ENCODE measurements at regions not wholly inside any gene's neighbourhood (a gene's known extent, or its start where the extent isn't known, plus 50 kb on each side); places are given as distances from the start of the nearest gene placed in this dataset.

GRCh38 chr6:128827675-128828464 lies 55.1 kb upstream of the LAMA2 start:
- ATAC-seq (ENCODE audit: insufficient read depth, low read depth) (no peak), DNase-seq (no peak)
- no peaks in the 10 kb centered on the region for H3K27me3 ChIP-seq (ENCODE audit: insufficient read depth, low read length, poor library complexity)

GRCh38 chr6:128826606-128827005 lies 56.3 kb upstream of the LAMA2 start:
- Histone ChIP-seq H4K20me1 (ENCODE audit: insufficient read depth, low read length) (no peaks in the 10 kb centered on the region), H2AFZ (ENCODE audit: low read depth, low read length) (no peak overlapping the region), H3K9me3 (ENCODE audit: insufficient read depth, low read length, severe bottlenecking) (no peaks in the 10 kb centered on the region), H3K4me3 (ENCODE audit: low read depth in 1 of 2, low read length in 2 of 2) (no peak overlapping the region), H3K79me2 (ENCODE audit: insufficient read depth, low read length) (no peaks in the 10 kb centered on the region), H3K36me3 (ENCODE audit: insufficient read depth, low read length) (no peaks in the 10 kb centered on the region), H3K9ac (ENCODE audit: low read depth, low read length) (no peak overlapping the region), H3K27ac (ENCODE audit: low read length) (no peak overlapping the region), H3K4me2 (ENCODE audit: insufficient read depth, low read length) (no peak overlapping the region), H3K27me3 (ENCODE audit: insufficient read depth, low read length, poor library complexity) (no peaks in the 10 kb centered on the region), H3K4me1 (ENCODE audit: insufficient read depth, low read length) (no peaks in the 10 kb centered on the region)
- ATAC-seq (ENCODE audit: insufficient read depth, low read depth) (no peak), DNase-seq (no peak)
- TF ChIP-seq EZH2 (IDR thresholded peaks at IDR 0.05; ENCODE audit: borderline replicate concordance, low read depth, low read length, severe bottlenecking): no peak
- TF ChIP-seq CTCF (IDR thresholded peaks at IDR 0.05; ENCODE audit: borderline replicate concordance, extremely low read depth, low read length, poor library complexity, severe bottlenecking): no peak

More at GRCh38 chr6:128827675-128828464, 55.1 kb upstream of the LAMA2 start:
- Histone ChIP-seq H4K20me1 (ENCODE audit: insufficient read depth, low read length) (no peaks in the 10 kb centered on the region), H3K4me2 (ENCODE audit: insufficient read depth, low read length) (no peak overlapping the region), H3K4me3 (ENCODE audit: low read depth in 1 of 2, low read length in 2 of 2) (no peak overlapping the region), H3K36me3 (ENCODE audit: insufficient read depth, low read length) (no peaks in the 10 kb centered on the region), H2AFZ (ENCODE audit: low read depth, low read length) (no peak overlapping the region), H3K79me2 (ENCODE audit: insufficient read depth, low read length) (no peaks in the 10 kb centered on the region), H3K27ac (ENCODE audit: low read length) (no peak overlapping the region), H3K4me1 (ENCODE audit: insufficient read depth, low read length) (no peaks in the 10 kb centered on the region), H3K9me3 (ENCODE audit: insufficient read depth, low read length, severe bottlenecking) (no peaks in the 10 kb centered on the region), H3K9ac (ENCODE audit: low read depth, low read length) (no peak overlapping the region)
- no peak for TF ChIP-seq CTCF (IDR thresholded peaks at IDR 0.05; ENCODE audit: borderline replicate concordance, extremely low read depth, low read length, poor library complexity, severe bottlenecking)
- TF ChIP-seq EZH2 (IDR thresholded peaks at IDR 0.05; ENCODE audit: borderline replicate concordance, low read depth, low read length, severe bottlenecking): no peak

GRCh38 chr6:128822271-128822670 lies 60.7 kb upstream of the LAMA2 start:
- Histone ChIP-seq H3K27me3 (ENCODE audit: insufficient read depth, low read length, poor library complexity) (no peaks in the 10 kb centered on the region), H3K36me3 (ENCODE audit: insufficient read depth, low read length) (no peaks in the 10 kb centered on the region), H3K79me2 (ENCODE audit: insufficient read depth, low read length) (no peaks in the 10 kb centered on the region), H4K20me1 (ENCODE audit: insufficient read depth, low read length) (no peaks in the 10 kb centered on the region), H3K27ac (ENCODE audit: low read length) (no peak overlapping the region), H3K4me1 (ENCODE audit: insufficient read depth, low read length) (no peaks in the 10 kb centered on the region), H3K9me3 (ENCODE audit: insufficient read depth, low read length, severe bottlenecking) (no peaks in the 10 kb centered on the region), H3K9ac (ENCODE audit: low read depth, low read length) (no peak overlapping the region), H3K4me3 (ENCODE audit: low read depth in 1 of 2, low read length in 2 of 2) (no peak overlapping the region), H2AFZ (ENCODE audit: low read depth, low read length) (no peak overlapping the region), H3K4me2 (ENCODE audit: insufficient read depth, low read length) (no peak overlapping the region)
- DNase-seq: no peak
- ATAC-seq (ENCODE audit: insufficient read depth, low read depth): no peak
- TF ChIP-seq EZH2 (IDR thresholded peaks at IDR 0.05; ENCODE audit: borderline replicate concordance, low read depth, low read length, severe bottlenecking) (no peak), CTCF (IDR thresholded peaks at IDR 0.05; ENCODE audit: borderline replicate concordance, extremely low read depth, low read length, poor library complexity, severe bottlenecking) (no peak)
